GM21381 (cell line): ENCODE measurements at regions not wholly inside any gene's neighbourhood (a gene's known extent, or its start where the extent isn't known, plus 50 kb on each side); places are given as distances from the start of the nearest gene placed in this dataset.
"Not testable (repeated sequence)": the region's sequence is repeated elsewhere in the genome, so short reads cannot be mapped to it uniquely, and the experiment has no call there.

Experiments used
- ATAC-seq: cut with Tn5 transposase; IDR thresholded peaks from one replicate; pipeline ENCODE4 v1.9.1; 2021; ENCODE audit warnings: mild to moderate bottlenecking, moderate library complexity; ENCODE audit not compliant: unreplicated experiment

- ATAC-seq = no peak
Observed at GRCh38 chr7:115297656-115298055, 375.8 kb downstream of the MDFIC start.

GRCh38 chr7:115293628-115294240 lies 371.8 kb downstream of the MDFIC start:
- no peak for ATAC-seq

DNA sequence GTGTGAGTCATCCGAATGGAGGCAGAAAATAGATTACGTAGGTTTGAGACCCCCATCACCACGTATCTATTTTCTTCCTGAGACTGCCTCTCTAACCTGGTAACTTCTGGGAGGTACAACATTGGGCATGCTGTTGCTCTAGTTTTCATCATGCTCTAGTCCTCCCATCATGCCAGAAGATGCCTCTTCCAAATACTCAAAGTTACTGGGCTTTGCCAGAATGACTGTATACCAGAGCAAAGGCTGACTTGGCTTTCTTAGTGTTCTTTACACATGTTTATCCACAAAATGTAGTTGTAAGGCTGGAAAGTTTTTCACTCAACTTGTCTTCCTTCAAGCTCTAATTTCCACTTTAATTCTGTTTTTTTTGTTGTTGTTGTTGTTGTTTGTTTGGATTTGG lies 370.5 kb downstream of the MDFIC start:
- no peak for ATAC-seq

DNA sequence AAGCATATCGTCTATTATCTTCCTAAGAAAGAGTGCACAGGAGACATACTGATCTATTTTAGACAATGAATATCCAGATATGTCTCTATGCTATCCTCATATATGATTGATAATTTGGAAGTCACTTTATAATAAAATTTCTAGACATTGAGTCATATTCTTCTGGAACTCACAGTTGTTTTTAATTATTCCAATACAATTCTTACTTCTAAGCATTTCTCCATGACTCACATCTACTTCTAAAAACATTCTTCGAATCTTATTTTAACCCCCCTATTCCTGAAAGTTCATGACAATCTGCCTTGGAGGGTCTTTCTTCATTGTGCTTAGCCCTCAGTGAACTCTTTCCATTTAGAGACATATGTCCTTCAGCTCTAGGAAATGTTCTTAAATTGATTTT lies 368.1 kb downstream of the MDFIC start:
- ATAC-seq = no peak

DNA sequence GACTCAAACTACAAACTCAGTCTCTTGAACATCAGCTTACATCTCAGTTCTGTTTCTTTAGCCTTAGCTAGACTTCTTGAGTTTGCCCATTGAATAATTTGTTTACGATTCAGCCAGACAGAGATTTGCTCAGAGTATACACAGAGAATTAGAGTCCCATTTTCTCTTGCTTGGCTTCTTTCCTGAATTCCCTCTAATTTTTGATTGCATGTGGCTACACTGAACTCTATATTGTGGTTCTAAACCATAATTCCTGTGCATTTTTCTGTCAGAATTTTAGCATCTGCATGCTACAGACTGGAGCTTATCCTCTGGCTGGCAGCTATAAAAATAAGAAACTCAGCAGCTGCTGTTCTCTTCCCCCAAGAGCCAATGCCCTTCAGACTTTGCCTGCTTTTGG lies 354.9 kb downstream of the MDFIC start:
- ATAC-seq = no peak

GRCh38 chr7:115273855-115274254 lies 352.0 kb downstream of the MDFIC start:
- ATAC-seq = not testable (repeated sequence)

DNA sequence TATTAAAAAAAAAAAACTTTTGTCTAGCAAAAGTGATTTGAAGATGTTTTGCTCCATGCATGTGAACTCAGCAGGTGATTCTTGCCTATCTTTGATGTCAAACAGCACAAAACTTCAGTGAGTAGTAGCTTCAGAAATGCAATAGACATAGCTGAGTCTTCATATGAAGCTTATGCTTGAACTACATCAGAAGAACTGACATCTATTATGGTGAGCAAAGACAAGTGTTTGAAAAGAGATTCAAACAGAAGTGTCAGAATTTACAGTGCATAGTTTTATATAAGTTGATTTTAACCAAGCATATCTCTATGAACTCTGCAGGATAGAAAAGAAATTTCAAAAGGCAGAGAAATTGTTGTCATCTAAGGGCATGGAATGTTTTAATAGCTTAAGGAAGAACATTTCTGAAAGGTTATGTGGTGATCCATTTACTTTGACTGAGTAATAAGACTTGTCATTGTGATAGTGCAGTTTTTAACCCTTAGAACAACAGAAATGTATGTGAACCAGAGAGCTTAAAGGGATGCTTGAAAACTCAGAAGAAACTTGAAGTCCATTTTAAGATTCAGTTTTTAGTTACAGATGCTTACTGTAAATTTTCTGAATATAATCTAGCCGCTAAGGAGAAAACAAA lies 351.4 kb downstream of the MDFIC start:
- ATAC-seq = no peak

GRCh38 chr7:115271332-115272235 lies 349.7 kb downstream of the MDFIC start:
- ATAC-seq = no peak

GRCh38 chr7:115269486-115269885 lies 347.6 kb downstream of the MDFIC start:
- ATAC-seq = no peak

DNA sequence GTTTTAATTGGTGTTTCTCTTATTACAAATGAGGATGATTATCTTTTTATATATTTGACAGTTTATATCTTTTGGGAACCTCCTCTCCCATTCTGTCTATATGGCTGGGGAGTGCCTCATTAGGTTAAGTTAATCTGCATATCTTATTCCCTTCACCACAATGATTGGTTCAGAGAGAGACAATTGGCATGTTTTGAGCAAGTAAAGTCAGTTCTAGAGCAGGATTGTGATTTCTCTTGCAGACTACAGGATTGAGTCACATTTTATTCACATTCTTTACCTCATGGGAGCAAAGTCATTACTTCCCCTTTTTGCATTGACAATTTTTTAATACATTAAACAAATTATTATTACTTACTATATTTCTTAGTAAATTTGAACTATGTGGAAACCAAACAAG lies 345.6 kb downstream of the MDFIC start:
- no peak for ATAC-seq

DNA sequence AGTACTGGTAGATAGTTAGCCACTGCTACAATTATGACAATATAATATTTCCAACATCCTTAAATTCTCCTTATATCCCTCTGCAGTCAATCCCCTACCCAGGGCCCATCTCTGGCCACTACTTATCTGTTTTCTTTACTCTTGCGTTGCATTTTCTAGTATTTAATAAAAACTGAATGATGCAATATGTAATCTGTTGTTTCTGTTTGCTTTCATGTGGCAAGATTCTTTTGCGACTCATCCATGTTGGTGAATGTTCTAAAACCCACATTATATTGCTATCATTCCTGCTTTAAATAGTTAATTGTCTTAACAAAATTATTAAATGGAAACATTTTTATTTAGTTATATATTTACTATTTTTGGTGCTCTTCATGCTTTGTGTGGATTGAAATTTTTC lies 338.5 kb downstream of the MDFIC start:
- no peak for ATAC-seq

GRCh38 chr7:115252461-115252860 lies 330.6 kb downstream of the MDFIC start:
- ATAC-seq = no peak

DNA sequence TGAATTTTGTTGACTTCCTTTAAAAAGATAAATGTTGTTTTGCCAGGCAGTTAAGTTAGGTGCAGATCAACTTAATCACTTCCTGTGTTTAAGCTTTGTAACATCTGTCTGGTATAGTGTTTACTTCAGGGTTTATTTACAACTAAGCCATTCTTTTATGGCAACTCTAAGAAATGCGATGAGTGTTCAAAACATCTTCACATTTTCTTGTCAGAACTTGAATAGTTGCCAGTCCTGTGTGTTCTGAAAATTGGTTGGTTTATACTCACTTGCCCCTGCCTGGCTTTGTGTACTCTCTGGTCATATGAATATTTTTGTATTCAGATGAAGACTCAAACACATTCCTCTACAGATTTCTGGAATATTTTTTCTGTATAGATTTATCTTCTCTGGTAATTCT lies 327.2 kb downstream of the MDFIC start:
- ATAC-seq = no peak

DNA sequence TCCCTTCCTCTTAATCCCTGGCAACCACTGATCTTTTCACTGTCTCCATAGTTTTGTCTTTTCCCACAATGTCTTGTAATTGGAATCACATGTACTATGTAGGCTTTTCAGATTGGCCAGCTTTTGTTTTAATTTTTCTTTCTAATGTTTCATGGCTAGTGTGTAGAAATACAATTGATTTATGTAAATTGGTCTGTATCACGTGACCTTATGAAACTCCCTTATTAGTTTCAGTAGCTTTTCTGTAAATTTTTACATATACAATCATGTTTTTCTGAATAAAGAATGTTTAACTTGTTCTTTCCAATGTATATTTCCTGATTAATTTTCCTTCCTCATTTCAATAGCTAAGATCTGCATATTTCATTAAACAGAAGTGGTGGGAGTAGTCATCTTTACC lies 319.3 kb downstream of the MDFIC start:
- ATAC-seq = no peak

DNA sequence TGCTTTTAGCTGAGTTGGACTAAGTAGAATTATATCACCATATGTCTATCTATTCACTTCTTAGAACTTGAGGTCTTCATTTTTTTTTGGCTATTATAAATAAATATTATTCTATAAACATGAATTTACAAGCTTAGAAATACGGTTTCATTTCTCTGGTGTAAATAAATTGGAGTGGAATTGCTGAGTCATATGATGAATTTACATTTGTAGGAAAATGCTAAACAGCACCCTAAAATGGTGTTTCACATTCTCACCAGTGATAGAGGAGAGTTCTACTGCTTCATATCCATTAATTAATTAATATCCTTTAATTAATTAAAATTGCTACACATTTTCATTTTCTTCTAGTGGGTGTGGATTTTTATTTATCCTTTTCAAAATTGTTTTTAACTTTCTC lies 318.3 kb downstream of the MDFIC start:
- ATAC-seq = no peak

- ATAC-seq = no peak
Observed at GRCh38 chr7:115235075-115235474, 313.2 kb downstream of the MDFIC start.

DNA sequence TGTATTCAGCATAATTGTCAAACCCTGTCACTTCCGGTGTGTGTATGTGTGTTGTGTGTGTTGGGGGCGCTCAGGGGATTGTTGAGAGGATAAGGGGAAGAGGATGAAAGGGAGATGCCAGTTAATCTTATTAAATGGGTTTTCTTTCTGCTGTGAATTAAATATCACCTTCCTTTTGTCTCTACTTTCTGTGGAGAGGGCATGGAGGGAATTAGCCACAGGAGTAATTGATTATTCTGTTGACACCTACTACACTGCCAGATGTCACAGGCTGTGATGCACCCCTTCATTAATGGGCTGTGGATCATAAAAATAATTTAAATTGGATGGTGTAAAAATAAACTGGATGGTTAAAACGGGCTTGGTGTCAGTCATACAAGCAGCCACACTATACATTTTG lies 311.9 kb downstream of the MDFIC start:
- ATAC-seq = no peak

- no peak for ATAC-seq
Observed at GRCh38 chr7:115232041-115232440, 310.1 kb downstream of the MDFIC start.

- ATAC-seq = peak; percentile 61
Observed at GRCh38 chr7:115230882-115231571, 309.1 kb downstream of the MDFIC start.

GRCh38 chr7:115229401-115230105 lies 307.7 kb downstream of the MDFIC start:
- no peak for ATAC-seq
